ENCODE measurements at regions not wholly inside any gene's neighbourhood (a gene's known extent, or its start where the extent isn't known, plus 50 kb on each side); places are given as distances from the start of the nearest gene placed in this dataset.

DNA sequence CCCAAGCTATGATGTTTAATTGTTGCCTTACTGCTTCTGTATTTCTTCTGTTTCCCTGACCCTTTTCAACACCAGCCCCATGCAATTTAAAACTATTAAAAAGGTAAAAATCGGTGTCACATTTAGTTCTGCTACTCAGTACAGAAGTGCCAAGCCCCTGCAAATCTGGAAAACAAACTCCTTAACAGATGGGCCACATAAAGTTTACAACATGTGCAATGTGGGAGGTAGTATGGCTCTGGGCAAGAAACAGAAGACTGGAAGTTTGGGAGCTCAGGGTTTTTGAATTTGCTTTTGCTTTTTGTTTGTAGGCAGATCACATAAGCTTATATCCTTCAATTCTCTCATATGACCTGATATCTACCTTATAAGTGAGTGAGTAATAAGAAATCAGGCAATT is 404.0 kb upstream of the ATP2B1 start:
- DNase-seq = no peak

DNA sequence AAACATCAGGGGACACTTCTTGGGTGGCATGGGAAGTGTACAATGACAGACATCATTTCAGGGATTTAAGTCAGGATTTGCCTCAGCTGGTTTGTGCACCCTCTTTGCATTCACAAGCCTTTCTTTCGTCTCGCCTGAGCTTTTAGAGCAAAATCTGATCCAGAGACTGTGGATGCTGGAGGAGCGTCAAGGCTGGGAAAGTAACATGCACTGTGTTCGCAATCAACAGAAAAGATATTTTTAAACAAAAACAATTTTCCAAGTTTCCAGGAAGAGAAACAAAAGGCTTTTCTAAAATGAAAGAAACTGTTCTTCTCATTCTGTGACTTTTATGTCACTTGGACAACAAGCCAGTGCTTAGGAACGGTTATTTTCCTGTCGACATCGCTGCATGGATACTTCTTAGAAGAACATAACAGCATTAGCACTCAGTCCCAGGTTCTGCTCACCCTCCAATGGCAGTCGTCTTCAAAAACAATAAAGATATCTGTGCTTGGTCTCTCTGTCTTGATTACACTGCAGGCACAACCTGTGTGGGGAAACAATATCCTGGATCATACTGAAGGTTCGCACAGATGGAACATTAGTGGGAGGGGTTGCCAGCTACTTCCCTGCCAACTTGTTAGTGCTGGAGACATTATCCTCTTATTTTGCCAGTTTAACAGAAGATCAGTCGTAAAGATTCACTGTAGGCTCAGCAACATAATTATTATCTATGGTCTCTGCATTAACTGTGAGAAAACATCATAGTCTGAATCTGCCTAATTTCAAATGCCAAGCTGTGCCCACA is 403.3 kb upstream of the ATP2B1 start:
- no peak for DNase-seq

DNA sequence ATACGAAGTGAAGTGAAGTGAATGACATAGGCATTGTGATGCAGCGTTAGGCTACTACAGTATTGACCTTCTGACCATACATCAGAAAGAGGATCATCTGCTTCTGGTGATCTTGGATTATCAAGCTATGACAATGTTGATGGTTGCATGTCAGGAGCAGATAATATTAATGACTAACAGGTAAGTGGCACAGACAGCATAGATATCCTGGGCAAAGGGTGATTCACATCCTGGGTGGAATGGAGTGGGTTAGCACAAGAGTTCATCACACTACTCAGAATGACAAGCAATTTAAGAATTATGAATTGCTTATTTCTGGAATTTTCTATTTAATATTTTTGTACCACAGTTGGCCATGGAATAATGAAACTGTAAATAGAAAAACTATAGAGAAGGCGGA is 397.9 kb upstream of the ATP2B1 start:
- DNase-seq = no peak

DNA sequence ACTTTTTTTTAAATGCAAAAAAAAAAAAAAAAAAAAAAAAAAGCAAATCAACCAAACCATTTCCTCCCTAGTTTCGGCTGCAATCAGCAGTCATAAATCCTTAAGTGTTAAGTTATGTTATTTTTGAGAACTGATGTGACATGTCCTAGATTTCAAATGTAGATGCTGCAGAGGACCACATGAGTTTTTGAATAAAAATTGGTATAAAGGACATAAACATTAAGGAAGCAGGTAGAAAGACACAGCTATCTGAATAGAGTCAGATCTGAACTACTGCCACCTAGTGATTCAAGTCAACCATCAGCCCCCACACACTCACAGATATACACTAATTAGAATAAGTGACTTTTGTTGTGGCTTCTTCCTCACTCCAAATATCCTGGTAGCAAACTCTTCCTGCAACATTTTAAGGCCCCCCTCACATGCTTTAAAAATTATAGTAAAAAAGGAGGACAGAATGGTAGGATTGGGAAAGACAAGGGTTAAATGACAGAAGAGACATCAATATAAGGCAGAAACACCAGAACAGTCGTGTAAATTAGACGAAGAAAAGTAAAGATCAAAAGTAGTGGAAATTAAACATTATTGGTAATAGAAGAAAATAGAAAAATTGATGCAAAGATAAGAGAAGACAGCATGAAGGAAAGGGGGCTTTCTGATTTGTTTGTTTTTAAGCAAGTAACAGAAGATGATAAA is 394.5 kb upstream of the ATP2B1 start:
- peak; percentile 8 for DNase-seq

DNA sequence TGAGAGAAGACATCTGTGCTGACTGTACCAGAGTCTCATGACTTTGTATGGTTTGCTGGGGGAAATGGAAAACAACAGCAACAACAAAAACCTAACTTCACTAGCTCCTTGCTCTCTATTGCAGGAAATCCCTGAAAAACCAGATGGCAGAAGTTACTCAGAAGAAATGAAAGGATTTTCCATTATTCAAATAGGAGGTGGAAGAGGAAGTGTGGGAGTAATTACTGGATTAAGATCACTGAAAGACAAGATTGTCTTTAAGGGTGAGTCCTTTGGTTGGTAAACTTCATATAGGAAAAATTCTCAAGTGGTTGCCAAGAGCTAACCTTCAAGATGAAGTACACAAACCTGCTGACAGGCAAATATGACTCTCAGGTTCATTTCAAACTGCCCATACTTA is 391.9 kb upstream of the ATP2B1 start:
- DNase-seq = no peak

DNA sequence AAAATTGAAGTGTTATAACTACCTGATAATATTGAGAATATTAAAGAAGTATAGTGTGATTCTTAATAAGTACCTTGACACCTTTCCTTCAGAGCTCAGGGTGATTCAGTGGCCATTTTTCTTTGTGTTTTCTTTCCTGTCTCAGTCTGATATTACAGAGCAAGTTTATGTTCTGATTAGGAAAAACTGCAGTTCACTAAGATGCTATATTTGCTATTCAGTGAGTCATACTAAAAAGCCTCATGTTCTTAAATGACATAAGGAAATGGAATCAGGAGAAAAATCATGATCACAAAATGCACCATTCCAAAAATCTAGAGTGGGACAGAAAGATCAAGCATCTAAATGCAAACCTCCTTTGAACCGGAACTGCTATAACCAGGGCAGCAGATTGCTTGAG is 390.6 kb upstream of the ATP2B1 start:
- no peak for DNase-seq

DNA sequence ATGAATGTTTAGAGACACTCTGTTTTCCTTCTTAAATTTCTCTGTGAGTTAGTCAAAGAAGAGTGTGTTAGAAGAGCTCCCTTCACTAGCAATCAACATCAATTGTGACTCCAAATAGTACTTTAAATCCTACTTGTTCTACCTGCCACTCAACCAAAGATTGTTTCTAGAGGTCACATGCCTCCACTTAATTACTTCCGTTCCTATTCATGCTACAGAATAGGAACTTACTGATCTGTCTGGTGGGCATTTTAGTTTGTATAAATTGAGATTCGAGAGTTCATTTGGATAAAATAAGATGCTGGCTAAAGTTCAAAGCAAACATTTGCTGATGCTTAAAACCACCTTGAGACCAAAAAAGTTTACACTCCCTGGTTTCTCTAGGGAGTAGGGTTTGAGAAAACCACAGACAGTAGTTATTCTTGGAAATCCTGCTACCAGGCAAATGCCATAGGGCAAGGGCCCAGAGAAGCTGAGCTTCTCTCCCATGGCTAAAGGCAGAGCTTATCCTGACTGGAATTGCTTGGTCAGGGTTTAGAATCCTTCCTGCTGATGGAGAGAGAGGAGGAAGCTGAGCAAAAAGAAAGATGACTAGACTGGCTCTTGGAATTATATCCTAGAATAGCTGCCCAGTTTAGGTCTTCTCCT is 389.6 kb upstream of the ATP2B1 start:
- DNase-seq = no peak

DNA sequence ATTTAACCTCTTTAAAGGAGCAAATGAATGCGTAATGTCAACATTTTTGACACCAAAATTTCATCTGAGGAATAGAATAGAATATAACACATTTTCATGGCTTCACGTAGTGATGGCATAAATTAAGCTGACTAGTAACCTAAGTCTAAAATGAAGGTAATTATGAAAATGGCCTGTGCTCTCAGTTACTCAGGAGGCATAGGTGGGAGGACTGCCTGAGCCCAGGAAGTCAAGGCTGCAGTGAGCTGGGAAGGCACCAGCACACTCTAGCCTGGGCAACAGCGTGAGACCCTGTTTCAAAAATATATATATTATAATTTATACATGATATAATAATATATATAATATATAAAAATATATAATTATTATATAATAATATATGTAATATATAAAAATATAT is 383.2 kb upstream of the ATP2B1 start:
- DNase-seq = no peak

DNA sequence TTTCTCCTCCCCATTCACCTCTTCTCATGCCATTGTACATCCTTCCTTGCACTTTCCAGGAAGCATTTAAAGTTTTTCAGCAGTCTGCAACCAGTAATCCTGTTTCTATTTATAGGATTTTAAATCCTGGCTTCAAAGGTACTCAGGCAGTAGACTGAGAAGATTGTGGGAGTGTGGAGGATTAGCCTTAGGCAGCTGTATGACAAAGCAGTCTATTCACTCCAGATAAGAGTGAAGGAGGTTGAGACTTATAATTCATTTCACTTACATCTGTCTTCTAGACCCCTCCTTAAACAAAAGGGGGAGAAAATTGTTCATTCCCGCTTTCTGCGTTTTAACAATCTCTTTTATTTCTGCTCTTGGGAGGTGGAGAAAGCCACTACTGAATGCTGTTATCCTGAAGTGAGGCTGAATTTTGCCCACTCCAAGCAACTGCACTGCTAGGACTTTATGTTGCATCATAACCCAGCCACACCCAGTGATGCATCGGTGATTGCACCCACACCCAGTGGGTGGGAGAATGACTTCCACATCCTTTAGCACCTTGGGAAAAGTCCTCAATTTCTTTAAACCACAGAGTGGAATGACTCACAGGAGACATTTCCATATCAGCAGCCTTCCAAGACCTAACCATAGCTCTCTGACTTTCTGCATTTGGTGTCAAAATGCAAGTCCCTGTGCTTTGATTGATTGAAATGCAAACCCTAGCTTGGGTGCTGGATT is 382.5 kb upstream of the ATP2B1 start:
- no peak for DNase-seq

DNA sequence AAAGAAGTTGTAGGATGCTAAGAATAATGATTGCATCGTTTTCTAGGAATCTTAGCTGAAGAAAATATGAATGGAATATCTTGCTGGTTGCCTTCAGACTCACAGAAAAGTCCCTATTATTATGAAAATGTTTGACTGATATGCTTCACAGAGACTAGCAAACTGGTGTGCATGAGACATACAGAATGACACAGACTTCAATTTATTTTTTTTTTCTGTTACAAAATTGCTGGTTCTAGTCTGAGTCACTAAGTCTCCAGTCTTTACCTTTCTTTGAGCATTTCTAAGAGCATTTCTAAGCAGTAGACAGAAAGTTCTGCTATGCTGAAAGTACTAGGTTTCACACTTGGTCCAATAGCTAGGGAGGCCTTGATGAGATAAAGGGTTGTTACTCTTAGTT is 377.6 kb upstream of the ATP2B1 start:
- no peak for DNase-seq

DNA sequence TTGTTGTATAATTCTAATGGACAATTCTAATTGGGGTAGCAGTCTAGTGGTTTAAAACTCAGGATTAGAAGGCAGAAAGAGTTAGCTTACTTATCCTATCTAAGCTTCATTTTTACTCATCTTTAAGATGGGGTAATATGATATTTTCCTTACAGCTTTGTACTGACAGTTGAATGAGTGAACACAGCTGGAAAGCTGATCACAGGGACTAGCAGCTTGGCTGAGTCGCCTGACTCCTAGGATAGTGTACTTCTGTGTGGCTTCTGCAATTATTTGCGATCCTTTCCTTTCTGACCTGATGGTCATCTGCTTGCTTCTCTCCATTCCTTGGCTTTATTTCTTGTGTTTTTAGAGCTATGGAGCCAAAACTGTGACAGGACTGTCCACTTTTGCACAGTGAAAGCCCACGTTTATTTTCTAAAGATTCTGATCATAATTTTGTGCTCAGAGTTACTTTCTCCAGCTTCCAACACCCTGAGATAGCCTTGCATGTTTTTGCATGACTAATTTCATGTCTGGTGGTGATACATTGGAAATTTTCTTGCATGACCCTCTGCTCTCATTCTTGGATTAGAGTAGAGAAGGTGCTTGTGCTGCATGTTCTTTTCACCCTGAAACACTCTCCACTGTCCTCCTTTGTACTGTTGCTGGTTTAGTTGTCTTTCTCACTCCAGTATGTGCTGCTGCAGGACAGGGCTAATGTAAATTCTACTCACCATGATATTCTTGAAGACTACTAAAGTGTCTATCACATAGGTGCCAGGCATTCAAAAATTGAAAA is 377.0 kb upstream of the ATP2B1 start:
- DNase-seq = no peak

DNA sequence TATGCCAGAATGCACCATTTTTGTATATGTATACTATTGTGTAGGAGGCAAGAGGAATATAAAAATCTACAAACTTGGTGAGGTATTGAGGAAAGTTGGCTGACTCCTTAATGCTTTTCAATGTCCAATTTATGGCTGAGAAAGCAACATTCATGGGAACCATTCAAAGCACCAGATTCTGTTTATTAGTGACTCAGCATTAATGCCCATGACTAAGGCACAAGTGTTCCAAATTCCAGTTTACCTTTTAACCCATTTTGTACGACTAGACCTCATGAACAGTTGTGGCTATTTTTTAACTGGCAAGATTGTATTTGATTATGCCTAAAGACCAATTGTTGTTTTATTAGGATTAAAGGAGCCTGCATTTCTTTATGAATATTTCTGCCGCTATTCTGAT is 375.4 kb upstream of the ATP2B1 start:
- DNase-seq = no peak

DNA sequence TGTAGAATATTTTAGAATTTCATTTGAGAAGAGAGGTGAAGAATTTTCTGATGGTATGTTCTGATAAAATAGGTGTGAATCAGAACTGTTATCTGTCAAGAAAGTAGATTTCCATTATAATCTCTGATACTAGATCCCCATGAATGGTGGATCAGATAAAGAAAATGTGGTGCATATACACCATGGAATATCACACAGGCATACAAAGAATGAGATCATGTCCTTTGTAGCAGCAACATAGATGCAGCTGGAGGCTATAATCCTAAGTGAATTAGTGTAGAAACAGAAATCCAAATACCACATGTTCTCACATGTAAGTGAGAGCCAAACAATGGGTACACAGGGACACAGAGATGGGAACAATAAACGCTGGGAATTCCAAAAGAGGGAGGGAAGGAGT is 372.0 kb upstream of the ATP2B1 start:
- no peak for DNase-seq

DNA sequence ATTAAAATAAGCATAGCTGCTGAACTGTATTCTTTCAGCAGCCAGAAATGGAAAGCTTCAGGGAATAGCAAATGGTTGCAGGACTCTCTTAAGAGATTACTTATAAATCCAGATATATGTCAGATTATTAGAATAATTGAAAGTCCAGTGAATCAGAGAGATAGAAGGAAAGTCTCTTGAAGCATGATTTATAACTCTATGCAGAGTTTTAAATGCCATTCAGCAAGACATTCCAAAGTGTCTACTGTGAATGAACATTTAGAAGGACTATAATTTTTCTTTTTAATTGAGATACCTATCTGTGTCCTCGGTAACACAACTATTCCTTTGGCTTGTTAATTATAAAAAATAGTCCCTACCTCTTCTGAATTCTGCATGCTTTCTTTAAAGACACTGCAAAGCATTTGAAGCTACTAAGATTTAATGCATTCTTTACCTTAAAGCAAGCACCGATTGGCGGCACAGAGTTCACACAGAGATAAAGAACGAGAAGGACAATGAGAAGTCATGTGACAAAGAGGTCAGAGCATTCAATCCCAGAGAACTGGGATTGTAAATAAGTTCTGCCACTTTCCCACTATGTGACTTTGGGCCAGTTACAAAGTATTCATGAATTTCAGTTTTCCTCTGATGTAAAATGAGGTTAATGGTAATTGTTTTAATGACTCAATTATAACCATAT is 371.0 kb upstream of the ATP2B1 start:
- no peak for DNase-seq

DNA sequence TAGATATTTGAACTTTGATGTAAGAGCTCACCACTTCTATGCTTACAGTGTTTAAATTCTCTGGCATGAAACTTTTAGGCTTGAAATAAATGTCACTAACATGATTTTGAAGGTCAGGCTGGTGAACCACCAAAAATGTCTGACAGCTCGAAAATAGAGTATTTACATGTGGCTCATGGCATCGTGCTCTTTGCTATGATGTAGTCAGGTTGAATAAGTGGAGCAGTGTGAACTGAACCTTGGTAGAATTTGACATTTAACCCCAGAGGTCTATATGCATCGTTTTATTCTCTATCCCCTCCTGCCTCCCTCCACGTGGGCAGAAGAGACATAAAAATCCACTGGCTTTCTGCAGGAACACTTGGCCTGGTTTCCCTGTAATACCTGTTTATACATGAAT is 369.7 kb upstream of the ATP2B1 start:
- DNase-seq = no peak

DNA sequence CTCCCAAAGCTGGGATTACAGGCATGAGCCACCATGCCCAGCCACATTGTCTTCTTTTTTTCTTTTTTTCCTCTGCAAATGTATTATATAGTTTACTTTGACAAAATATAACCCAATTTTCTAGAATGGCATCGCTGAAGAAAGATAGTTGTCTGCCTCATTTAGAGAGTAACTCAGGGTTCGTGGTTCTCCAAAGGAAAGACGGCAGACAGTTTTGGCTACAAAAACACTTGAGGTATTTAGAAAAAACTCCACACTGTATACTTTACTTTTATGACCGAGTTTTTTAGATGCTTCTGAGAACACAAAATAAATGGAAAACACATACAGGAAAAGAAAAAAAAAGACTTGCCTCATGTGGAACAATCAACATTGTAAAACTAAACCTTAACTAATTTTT is 369.1 kb upstream of the ATP2B1 start:
- no peak for DNase-seq

DNA sequence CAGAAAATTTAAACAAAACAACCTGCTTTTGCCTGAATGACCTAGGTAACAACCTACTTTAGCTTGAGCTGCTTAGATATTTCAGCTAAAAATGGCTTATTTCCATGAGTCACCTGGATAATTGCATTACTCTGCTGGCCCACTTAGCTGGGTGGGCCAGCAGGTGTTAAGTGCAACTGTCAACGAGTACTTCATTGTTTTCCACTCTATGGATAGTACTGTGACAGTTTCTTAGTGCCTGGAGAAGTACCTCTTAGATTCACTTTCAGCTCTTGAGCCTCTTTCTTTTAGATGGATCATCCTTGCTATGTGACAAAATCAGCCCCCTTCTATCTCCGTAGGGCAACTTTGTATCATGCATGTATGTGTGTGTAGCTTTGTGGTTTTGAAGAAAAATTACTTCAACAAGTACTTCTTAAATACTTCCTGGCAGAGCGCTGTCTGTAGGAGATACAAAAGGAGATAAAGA is 368.2 kb upstream of the ATP2B1 start:
- DNase-seq = no peak

DNA sequence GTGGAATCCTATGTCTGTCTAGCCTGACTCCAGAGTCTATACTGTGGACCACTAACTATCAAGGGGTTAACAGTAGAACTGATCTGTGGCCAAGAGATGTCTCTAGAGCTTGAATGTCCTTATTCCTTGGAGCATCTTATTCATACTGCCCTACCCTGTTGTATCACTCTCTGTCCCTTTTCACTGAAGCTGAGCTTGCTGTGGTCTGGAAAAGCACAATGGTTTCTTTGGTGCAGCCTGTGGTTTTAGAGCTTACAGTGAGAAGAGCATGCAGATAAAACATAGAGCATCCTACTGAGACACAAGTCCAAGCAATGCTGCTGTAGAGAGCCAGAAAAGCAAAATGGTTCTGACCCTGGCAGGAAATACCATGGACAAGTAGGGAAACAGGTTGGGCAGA is 367.0 kb upstream of the ATP2B1 start:
- no peak for DNase-seq

DNA sequence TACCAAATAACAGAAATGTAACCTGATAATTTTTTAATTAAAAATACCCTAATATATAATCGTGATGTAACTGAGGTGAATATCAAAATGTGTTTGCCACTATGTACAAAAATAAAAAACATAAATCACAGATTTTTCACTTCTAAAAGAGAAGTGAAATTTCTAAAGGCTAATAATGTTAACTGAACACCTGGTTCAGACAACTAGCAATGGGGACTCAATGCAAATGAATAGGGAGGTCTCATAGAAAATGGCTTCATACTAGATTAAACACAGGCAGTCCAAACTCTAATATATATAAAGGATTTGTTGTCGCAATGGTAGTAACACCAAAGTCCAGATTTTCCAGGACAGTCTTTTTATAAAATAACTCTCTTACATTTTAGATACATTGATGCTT is 365.4 kb upstream of the ATP2B1 start:
- no peak for DNase-seq

DNA sequence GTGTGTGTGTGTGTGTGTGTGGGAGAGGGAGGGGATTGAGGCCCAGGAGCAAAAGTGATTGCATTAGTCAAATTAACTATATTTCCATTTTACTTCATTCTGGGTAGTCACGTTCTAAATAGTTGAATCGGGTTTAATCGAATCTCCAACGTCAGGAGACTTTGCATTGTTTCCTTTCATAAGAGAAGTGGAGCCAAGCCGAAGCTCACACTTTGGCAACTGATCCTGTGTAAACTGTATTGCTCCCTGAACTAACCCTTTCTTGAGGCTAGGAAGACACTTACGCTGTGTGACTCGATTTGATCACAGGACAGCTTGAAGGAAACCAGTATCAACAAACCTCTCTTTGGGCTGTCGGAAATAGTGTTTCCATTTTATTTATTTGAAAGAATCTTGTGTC is 363.4 kb upstream of the ATP2B1 start:
- no peak for DNase-seq

DNA sequence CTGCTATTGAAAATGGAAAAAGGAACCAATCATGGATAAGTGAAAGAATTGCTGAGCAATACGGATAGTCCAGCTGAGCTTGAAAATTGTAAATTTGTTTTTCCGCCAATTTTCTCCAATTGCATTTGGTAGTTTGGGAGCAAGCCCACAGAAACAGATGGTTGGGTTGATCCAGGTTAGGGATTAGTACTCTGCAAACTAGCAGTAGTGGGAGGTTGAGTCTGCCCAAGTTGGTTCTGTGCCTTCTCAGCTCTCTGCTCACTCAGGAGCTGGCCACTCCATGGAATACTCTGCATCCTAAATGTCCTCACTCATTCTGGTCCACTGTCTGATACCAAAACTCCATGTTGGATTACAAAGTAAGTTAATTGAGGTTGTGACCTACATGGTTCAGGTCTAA is 361.1 kb upstream of the ATP2B1 start:
- no peak for DNase-seq

DNA sequence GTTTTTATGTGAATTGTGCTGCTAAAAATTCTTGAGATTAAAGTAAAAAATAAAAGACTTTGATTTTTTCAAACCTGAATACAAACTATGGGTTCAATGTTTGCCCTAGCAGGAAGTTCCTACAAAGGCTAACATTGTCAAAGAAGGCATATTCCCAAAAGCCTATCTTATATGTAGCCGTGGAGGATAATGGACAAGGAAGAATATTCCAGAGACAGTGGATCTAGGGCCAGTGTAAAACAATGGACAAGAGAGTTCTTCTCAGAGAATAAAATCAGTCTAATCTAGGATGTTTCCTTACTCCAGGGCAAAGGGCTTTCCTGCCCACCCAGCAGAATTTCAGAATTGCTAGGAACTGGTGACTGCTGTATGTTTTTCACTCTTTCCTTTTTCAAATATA is 359.2 kb upstream of the ATP2B1 start:
- DNase-seq = no peak

All from NCI-H345 (cell line).